Endometrium (tissue), 2 donors: ENCODE measurements at regions not wholly inside any gene's neighbourhood (a gene's known extent, or its start where the extent isn't known, plus 50 kb on each side); places are given as distances from the start of the nearest gene placed in this dataset.
"Not testable (repeated sequence)": the region's sequence is repeated elsewhere in the genome, so short reads cannot be mapped to it uniquely, and the experiment has no call there.

Experiments used
- FAIRE-seq: peaks from 2 replicates; lab custom pipeline; 2012; peaks lifted over from hg19 to GRCh38; lab: Jason Lieb, UNC
- donor health status: control.
- donor health status: control.

GRCh38 chr2:43146083-43146482 is 80.3 kb downstream of the ZFP36L2 start:
- FAIRE-seq = no peak

- FAIRE-seq = no peak
These were observed 82.1 kb downstream of the ZFP36L2 start for GRCh38 chr2:43144263-43144662.

GRCh38 chr2:43143756-43144155 is 82.7 kb downstream of the ZFP36L2 start:
- no peak for FAIRE-seq

GRCh38 chr2:43142921-43143438 is 83.4 kb downstream of the ZFP36L2 start:
- FAIRE-seq = no peak

GRCh38 chr2:43141636-43142151 is 84.7 kb downstream of the ZFP36L2 start:
- not testable (repeated sequence) for FAIRE-seq

- no peak for FAIRE-seq
These were observed 86.3 kb downstream of the ZFP36L2 start for GRCh38 chr2:43139996-43140621.

GRCh38 chr2:43139501-43139900 is 86.9 kb downstream of the ZFP36L2 start:
- FAIRE-seq = no peak

- no peak for FAIRE-seq
These were observed 88.0 kb downstream of the ZFP36L2 start for GRCh38 chr2:43138441-43138840.

- FAIRE-seq = no peak
These were observed 89.5 kb downstream of the ZFP36L2 start for GRCh38 chr2:43136876-43137275.

- no peak for FAIRE-seq
These were observed 90.2 kb downstream of the ZFP36L2 start for GRCh38 chr2:43136011-43136799.

GRCh38 chr2:43135583-43135982 is 90.8 kb downstream of the ZFP36L2 start:
- no peak for FAIRE-seq

- no peak for FAIRE-seq
These were observed 91.9 kb downstream of the ZFP36L2 start for GRCh38 chr2:43134571-43134889.

GRCh38 chr2:43133708-43134570 is 92.5 kb downstream of the ZFP36L2 start:
- FAIRE-seq = no peak

GRCh38 chr2:43133336-43133707 is 93.1 kb downstream of the ZFP36L2 start:
- no peak for FAIRE-seq

- FAIRE-seq = no peak
These were observed 93.6 kb downstream of the ZFP36L2 start for GRCh38 chr2:43132683-43133301.

GRCh38 chr2:43131890-43132682 is 94.3 kb downstream of the ZFP36L2 start:
- no peak for FAIRE-seq

GRCh38 chr2:43131051-43131889 is 95.1 kb downstream of the ZFP36L2 start:
- FAIRE-seq = no peak

- FAIRE-seq = no peak
These were observed 95.9 kb downstream of the ZFP36L2 start for GRCh38 chr2:43130548-43130875.

GRCh38 chr2:43129676-43130547 is 96.5 kb downstream of the ZFP36L2 start:
- no peak for FAIRE-seq
